ENCODE measurements at regions not wholly inside any gene's neighbourhood (a gene's known extent, or its start where the extent isn't known, plus 50 kb on each side); places are given as distances from the start of the nearest gene placed in this dataset.

GRCh38 chr3:5725801-5726200, 538.3 kb downstream of the EDEM1 start:
- H3K27ac ChIP-seq = no peak overlapping the region
- TF ChIP-seq CTCF (conservative IDR thresholded peaks at IDR 0.05) (no peak), ZFX (IDR thresholded peaks at IDR 0.05) (no peak)

- TF ChIP-seq CTCF (conservative IDR thresholded peaks at IDR 0.05) = no peak
- no peak for TF ChIP-seq ZFX (IDR thresholded peaks at IDR 0.05)
- H3K27ac ChIP-seq = no peak overlapping the region
Observed at GRCh38 chr3:5726621-5727020, 539.1 kb downstream of the EDEM1 start.

- no peak for TF ChIP-seq CTCF (conservative IDR thresholded peaks at IDR 0.05)
- no peak for TF ChIP-seq ZFX (IDR thresholded peaks at IDR 0.05)
- no peak overlapping the region for H3K27ac ChIP-seq
Observed at GRCh38 chr3:5727743-5728484, 540.4 kb downstream of the EDEM1 start.

- TF ChIP-seq ZFX (IDR thresholded peaks at IDR 0.05) = no peak
- no peak for TF ChIP-seq CTCF (conservative IDR thresholded peaks at IDR 0.05)
- no peak overlapping the region for H3K27ac ChIP-seq
Observed at GRCh38 chr3:5729852-5730251, 542.3 kb downstream of the EDEM1 start.

- TF ChIP-seq ZFX (IDR thresholded peaks at IDR 0.05) (no peak), CTCF (conservative IDR thresholded peaks at IDR 0.05) (peak; percentile 69)
- no peak overlapping the region for H3K27ac ChIP-seq
Observed at GRCh38 chr3:5731100-5731499, 543.6 kb downstream of the EDEM1 start.

- TF ChIP-seq CTCF (conservative IDR thresholded peaks at IDR 0.05) = no peak
- no peak for TF ChIP-seq ZFX (IDR thresholded peaks at IDR 0.05)
- H3K27ac ChIP-seq = no peak overlapping the region
Observed at GRCh38 chr3:5732081-5732480, 544.6 kb downstream of the EDEM1 start.

- no peak overlapping the region for H3K27ac ChIP-seq
- no peak for TF ChIP-seq CTCF (conservative IDR thresholded peaks at IDR 0.05)
- no peak for TF ChIP-seq ZFX (IDR thresholded peaks at IDR 0.05)
Observed at GRCh38 chr3:5733995-5734394, 546.5 kb downstream of the EDEM1 start.
